ENCODE measurements at regions not wholly inside any gene's neighbourhood (a gene's known extent, or its start where the extent isn't known, plus 50 kb on each side); places are given as distances from the start of the nearest gene placed in this dataset.

DNA sequence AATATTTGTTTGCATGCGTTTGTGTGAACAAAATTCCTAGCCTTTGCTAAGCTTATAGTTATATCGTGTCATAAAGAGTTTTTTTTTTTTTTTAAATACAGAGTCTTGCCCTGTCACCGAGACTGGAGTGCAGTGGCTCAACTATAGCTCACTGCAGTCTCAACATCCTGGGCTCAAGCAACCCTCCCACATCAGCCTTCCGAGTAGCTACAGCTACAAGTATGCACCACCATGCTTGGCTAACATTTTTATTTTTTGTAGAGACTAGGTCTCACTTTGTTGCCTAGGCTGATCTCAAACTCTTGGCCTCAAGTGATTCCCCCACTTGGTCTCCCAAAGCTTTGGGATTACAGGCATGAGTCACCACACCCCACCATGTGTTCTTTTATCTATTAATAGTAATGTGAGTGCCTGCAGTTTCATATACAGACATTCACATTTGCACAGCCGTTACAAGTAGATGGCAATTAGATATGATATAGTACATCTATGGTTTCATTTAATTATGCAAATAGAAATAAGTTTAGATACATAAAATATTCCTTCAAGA lies 848.6 kb downstream of the PDCD6IP start:
- in situ Hi-C loops (cut with HindIII; ENCODE audit: low pct_unique_long_range_greater_than_20kb, low sequenced_read_pairs) = no loop called here
- BruUV-seq (replicated peaks) = no TSS peak
- Histone ChIP-seq H3K27me3 (ENCODE audit: control insufficient read depth, insufficient read depth, low read length) (no peaks in the 10 kb centered on the region), H3K9me3 (ENCODE audit: control insufficient read depth, insufficient read depth, low read depth, low read length) (no peaks in the 10 kb centered on the region), H3K4me3 (ENCODE audit: low read depth in 2 of 2, low read length in 2 of 2) (no peak overlapping the region), H3K4me1 (ENCODE audit: control insufficient read depth, insufficient read depth, low read length) (no peaks in the 10 kb centered on the region), H3K36me3 (ENCODE audit: control insufficient read depth, insufficient read depth, low read length) (no peaks in the 10 kb centered on the region), H3K27ac (ENCODE audit: low read length) (no peak overlapping the region)
- TF ChIP-seq, protein P1, sequence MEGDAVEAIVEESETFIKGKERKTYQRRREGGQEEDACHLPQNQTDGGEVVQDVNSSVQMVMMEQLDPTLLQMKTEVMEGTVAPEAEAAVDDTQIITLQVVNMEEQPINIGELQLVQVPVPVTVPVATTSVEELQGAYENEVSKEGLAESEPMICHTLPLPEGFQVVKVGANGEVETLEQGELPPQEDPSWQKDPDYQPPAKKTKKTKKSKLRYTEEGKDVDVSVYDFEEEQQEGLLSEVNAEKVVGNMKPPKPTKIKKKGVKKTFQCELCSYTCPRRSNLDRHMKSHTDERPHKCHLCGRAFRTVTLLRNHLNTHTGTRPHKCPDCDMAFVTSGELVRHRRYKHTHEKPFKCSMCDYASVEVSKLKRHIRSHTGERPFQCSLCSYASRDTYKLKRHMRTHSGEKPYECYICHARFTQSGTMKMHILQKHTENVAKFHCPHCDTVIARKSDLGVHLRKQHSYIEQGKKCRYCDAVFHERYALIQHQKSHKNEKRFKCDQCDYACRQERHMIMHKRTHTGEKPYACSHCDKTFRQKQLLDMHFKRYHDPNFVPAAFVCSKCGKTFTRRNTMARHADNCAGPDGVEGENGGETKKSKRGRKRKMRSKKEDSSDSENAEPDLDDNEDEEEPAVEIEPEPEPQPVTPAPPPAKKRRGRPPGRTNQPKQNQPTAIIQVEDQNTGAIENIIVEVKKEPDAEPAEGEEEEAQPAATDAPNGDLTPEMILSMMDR (IDR thresholded peaks at IDR 0.05) = no peak
- no peak for TF ChIP-seq TCF7L2 (IDR thresholded peaks at IDR 0.05; ENCODE audit: low read depth, low read length)
- TF ChIP-seq SIN3A (IDR thresholded peaks at IDR 0.05; ENCODE audit: borderline replicate concordance, insufficient read depth, low read depth, low read length) = no peak
- TF ChIP-seq, protein P2, sequence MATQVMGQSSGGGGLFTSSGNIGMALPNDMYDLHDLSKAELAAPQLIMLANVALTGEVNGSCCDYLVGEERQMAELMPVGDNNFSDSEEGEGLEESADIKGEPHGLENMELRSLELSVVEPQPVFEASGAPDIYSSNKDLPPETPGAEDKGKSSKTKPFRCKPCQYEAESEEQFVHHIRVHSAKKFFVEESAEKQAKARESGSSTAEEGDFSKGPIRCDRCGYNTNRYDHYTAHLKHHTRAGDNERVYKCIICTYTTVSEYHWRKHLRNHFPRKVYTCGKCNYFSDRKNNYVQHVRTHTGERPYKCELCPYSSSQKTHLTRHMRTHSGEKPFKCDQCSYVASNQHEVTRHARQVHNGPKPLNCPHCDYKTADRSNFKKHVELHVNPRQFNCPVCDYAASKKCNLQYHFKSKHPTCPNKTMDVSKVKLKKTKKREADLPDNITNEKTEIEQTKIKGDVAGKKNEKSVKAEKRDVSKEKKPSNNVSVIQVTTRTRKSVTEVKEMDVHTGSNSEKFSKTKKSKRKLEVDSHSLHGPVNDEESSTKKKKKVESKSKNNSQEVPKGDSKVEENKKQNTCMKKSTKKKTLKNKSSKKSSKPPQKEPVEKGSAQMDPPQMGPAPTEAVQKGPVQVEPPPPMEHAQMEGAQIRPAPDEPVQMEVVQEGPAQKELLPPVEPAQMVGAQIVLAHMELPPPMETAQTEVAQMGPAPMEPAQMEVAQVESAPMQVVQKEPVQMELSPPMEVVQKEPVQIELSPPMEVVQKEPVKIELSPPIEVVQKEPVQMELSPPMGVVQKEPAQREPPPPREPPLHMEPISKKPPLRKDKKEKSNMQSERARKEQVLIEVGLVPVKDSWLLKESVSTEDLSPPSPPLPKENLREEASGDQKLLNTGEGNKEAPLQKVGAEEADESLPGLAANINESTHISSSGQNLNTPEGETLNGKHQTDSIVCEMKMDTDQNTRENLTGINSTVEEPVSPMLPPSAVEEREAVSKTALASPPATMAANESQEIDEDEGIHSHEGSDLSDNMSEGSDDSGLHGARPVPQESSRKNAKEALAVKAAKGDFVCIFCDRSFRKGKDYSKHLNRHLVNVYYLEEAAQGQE (IDR thresholded peaks at IDR 0.05; ENCODE audit: insufficient read depth in 1 of 2, low read depth in 2 of 2, low read length in 1 of 2) = no peak
- TF ChIP-seq POLR2AphosphoS5 (IDR thresholded peaks at IDR 0.05; ENCODE audit: low read depth, low read length) = no peak
- ChIA-PET POLR2A (no interaction called here), CTCF (no interaction called here)
- DNase-seq (ENCODE audit: low read depth, low spot score) (no peak), ATAC-seq (no peak)
- intact Hi-C loops (cut with micrococcal nuclease; ENCODE audit: unreplicated experiment) = no loop called here

DNA sequence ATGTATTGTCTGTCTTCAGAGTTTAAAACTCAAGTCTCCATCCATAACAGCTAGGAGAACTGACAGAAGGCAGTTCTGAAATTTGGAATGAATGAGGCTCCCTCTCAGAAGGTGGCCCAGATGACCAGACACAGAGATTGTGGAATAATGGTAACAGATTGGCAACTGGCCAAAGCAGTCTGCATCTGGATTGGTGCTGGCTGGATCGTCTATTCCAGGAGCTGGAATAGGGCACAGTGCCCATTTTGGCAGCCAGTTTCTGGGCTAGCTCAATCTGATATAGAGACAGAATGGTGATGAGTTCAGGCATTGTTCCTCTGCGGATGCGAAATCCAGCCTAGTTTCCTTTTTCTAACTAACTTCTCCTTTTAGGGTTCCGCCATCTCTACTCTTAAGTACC lies 851.7 kb downstream of the PDCD6IP start:
- no peaks in the 10 kb centered on the region for H3K4me1 ChIP-seq (ENCODE audit: control insufficient read depth, insufficient read depth, low read length)
- H3K27ac ChIP-seq (ENCODE audit: low read length) = no peak overlapping the region
- H3K9me3 ChIP-seq (ENCODE audit: control insufficient read depth, insufficient read depth, low read depth, low read length) = no peaks in the 10 kb centered on the region
- H3K27me3 ChIP-seq (ENCODE audit: control insufficient read depth, insufficient read depth, low read length) = no peaks in the 10 kb centered on the region
- ChIA-PET POLR2A (no interaction called here), CTCF (no interaction called here)
- TF ChIP-seq POLR2AphosphoS5 (IDR thresholded peaks at IDR 0.05; ENCODE audit: low read depth, low read length) = no peak
- no peak for TF ChIP-seq TCF7L2 (IDR thresholded peaks at IDR 0.05; ENCODE audit: low read depth, low read length)
- TF ChIP-seq, protein P1 (IDR thresholded peaks at IDR 0.05) = no peak
- TF ChIP-seq, protein P2 (IDR thresholded peaks at IDR 0.05; ENCODE audit: insufficient read depth in 1 of 2, low read depth in 2 of 2, low read length in 1 of 2) = no peak
- TF ChIP-seq SIN3A (IDR thresholded peaks at IDR 0.05; ENCODE audit: borderline replicate concordance, insufficient read depth, low read depth, low read length) = no peak
- no TSS peak for BruUV-seq (replicated peaks)
- in situ Hi-C loops (cut with HindIII; ENCODE audit: low pct_unique_long_range_greater_than_20kb, low sequenced_read_pairs) (no loop called here), intact Hi-C loops (cut with micrococcal nuclease; ENCODE audit: unreplicated experiment) (no loop called here)
- H3K36me3 ChIP-seq (ENCODE audit: control insufficient read depth, insufficient read depth, low read length) = no peaks in the 10 kb centered on the region
- H3K4me3 ChIP-seq (ENCODE audit: low read depth in 2 of 2, low read length in 2 of 2) = no peak overlapping the region
- no peak for DNase-seq (ENCODE audit: low read depth, low spot score)
- ATAC-seq = no peak
